OCI-LY3 (cell line): ENCODE measurements at regions not wholly inside any gene's neighbourhood (a gene's known extent, or its start where the extent isn't known, plus 50 kb on each side); places are given as distances from the start of the nearest gene placed in this dataset.

Experiments
- H2AFZ ChIP-seq: fragments of 200-600, 300-600 bp; shearing (Covaris generic); 2 replicates; pipeline ENCODE4 v1.6.0; 2014; ENCODE audit warnings: antibody characterized with exemption, low read depth, low read length
- H3K27ac ChIP-seq: fragments of 200-600, 300-600 bp; sonication (generic); 2 replicates; pipeline ENCODE4 v1.5.1; 2014; ENCODE audit warnings: mild to moderate bottlenecking, low read length, moderate library complexity, mixed read lengths
- H3K27me3 ChIP-seq: fragments of 200-600, 300-600 bp; sonication (generic); 2 replicates; pipeline ENCODE4 v1.6.1; 2014; ENCODE audit warnings: low read depth, low read length, mixed read lengths
- H3K36me3 ChIP-seq: fragments of 200-600, 300-600 bp; sonication (generic); replicated peaks from 2 replicates; pipeline ENCODE3; 2014; ENCODE audit warnings: low read depth, low read length, mixed read lengths
- H3K4me1 ChIP-seq: fragments of 300-600, 200-600 bp; sonication (generic); 2 replicates; pipeline ENCODE4 v1.6.1; 2014; ENCODE audit warnings: low read length, mixed read lengths
- H3K4me2 ChIP-seq: fragments of 200-600, 300-600 bp; sonication (generic); 2 replicates; pipeline ENCODE4 v1.6.1; 2014; ENCODE audit warnings: low read length, mixed read lengths
- H3K4me3 ChIP-seq: fragments of 300-600, 200-600 bp; sonication (generic); 2 replicates; pipeline ENCODE4 v1.5.1; 2014; ENCODE audit warnings: antibody characterized with exemption, mild to moderate bottlenecking, low read length, moderate library complexity
- H3K79me2 ChIP-seq: fragments of 300-600, 200-600 bp; shearing (Covaris generic); 2 replicates; pipeline ENCODE4 v1.6.1; 2014; ENCODE audit warnings: mild to moderate bottlenecking, low read length, mixed read lengths
- H3K9ac ChIP-seq: fragments of 300-600, 200-600 bp; shearing (Covaris generic); 2 replicates; pipeline ENCODE4 v1.6.0; 2014; ENCODE audit warnings: mild to moderate bottlenecking, low read length, moderate library complexity
- H3K9me3 ChIP-seq: fragments of 200-600, 300-600 bp; shearing (Covaris generic); 2 replicates; pipeline ENCODE4 v1.6.1; 2014; ENCODE audit warnings: low read length, mixed read lengths; ENCODE audit not compliant: insufficient read depth
- H4K20me1 ChIP-seq: fragments of 200-600, 300-600 bp; sonication (generic); 2 replicates; pipeline ENCODE4 v1.6.1; 2016; ENCODE audit warnings: low read length, mixed read lengths; ENCODE audit not compliant: insufficient read depth
- EZH2phosphoT487 ChIP-seq: fragments of 200-600 bp; shearing (Covaris generic); IDR thresholded peaks from 2 replicates; pipeline ENCODE4 v1.6.1; 2018; ENCODE audit warnings: antibody characterized with exemption, mixed run types, low read depth
- TF ChIP-seq, protein P1 (sequence below): fragments of 200-600, 300-600 bp; sonication (generic); IDR thresholded peaks from 2 replicates; pipeline ENCODE4 v1.5.1; 2014; ENCODE audit warnings: antibody characterized with exemption, low read length, low read depth

DNA sequence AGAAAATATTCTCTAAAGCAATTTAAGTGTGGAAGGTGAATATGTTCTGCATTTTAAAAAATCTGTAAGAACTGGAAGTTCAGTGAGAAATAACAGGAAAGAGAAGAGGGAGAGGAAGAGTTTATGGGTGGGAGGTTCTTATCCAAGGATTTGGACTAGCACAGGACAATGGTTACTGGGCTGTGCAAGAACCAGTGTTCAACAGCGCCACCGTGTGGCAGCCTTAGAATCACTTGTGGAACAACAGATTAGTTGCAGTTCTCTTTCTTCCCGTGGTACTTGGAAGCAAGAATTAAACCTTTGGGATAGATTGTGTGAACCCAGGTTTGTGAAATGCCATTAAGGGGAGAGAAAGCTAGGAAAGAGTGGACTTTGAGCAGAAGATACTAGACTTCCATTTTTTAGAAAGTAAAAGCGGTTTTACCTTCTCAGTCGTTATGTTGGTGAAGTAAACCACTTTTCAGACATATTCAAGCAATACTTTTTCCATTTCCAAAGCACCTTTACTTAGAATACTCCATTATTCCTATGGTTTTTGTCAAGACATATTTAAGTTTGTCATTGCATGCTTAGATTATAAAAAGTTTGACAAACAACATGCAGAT is 436.7 kb downstream of the RNF144B start:
- Histone ChIP-seq H3K9me3 (peaks cover 10% of the 10 kb centered on the region; the same call in 1 of the 2 replicates), H3K9ac (no peak overlapping the region), H3K27ac (no peak overlapping the region), H3K4me1 (peaks cover 9% of the 10 kb centered on the region), H3K36me3 (no peaks in the 10 kb centered on the region), H3K79me2 (no peaks in the 10 kb centered on the region), H4K20me1 (no peaks in the 10 kb centered on the region), H2AFZ (no peak overlapping the region), H3K4me2 (no peak overlapping the region), H3K27me3 (no peaks in the 10 kb centered on the region), H3K4me3 (no peak overlapping the region)
- TF ChIP-seq, protein P1, sequence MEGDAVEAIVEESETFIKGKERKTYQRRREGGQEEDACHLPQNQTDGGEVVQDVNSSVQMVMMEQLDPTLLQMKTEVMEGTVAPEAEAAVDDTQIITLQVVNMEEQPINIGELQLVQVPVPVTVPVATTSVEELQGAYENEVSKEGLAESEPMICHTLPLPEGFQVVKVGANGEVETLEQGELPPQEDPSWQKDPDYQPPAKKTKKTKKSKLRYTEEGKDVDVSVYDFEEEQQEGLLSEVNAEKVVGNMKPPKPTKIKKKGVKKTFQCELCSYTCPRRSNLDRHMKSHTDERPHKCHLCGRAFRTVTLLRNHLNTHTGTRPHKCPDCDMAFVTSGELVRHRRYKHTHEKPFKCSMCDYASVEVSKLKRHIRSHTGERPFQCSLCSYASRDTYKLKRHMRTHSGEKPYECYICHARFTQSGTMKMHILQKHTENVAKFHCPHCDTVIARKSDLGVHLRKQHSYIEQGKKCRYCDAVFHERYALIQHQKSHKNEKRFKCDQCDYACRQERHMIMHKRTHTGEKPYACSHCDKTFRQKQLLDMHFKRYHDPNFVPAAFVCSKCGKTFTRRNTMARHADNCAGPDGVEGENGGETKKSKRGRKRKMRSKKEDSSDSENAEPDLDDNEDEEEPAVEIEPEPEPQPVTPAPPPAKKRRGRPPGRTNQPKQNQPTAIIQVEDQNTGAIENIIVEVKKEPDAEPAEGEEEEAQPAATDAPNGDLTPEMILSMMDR = peak; percentile 60
- TF ChIP-seq EZH2phosphoT487 = no peak

DNA sequence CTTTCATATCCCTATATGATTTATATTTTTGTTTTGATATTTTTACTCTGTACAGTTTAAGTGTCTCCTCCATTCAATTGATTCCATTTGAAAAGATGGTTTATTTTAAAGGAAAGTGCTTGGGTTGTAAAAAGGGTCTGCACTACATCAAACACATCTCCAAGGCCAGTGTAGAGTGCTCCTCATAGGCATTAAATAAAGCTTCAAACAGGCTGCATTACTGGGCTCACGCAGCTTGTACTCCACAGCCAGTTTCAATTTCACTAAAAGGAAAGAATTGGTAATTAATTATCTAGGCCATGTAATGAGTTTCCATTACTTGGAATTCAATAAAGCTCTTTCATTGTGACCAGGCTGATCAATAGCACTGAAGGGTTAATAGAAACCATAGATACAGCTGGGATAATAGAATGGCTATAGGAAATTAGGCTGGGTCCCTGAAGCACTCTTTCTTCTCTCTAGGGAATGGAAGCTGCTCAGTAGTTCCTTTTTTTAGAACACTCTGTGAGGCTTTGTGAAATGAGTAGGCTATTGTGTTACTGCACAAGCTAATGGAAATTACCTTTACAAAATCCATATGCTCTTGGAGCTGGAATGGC is 442.2 kb downstream of the RNF144B start:
- H3K36me3 ChIP-seq = peaks cover 2% of the 10 kb centered on the region
- H3K4me1 ChIP-seq = peaks cover 21% of the 10 kb centered on the region
- no peak for TF ChIP-seq EZH2phosphoT487
- H3K4me2 ChIP-seq = peak overlapping the region; percentile 65
- H3K27ac ChIP-seq = no peak overlapping the region
- H2AFZ ChIP-seq = no peak overlapping the region
- H3K9me3 ChIP-seq = no peaks in the 10 kb centered on the region
- H4K20me1 ChIP-seq = no peaks in the 10 kb centered on the region
- no peaks in the 10 kb centered on the region for H3K79me2 ChIP-seq
- no peaks in the 10 kb centered on the region for H3K27me3 ChIP-seq
- H3K4me3 ChIP-seq = no peak overlapping the region
- H3K9ac ChIP-seq = no peak overlapping the region

DNA sequence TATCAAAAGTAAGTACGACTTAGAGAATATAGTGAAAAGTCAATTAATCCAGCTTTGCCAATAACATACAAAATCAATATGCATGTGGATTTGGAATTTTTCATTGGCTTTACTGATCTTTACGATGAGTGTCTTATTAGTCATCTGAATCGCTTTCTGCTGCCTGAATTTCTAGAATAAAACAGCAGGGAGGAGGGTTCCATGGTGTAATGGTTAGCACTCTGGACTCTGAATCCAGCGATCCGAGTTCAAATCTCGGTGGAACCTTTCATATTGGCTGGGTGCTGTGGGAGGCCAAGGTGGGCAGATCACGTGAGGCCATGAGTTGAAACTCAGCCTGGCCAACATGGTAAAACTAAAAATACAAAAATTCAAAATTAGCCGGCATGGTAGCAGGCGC is 448.8 kb downstream of the RNF144B start:
- Histone ChIP-seq H3K4me3 (no peak overlapping the region), H3K9ac (no peak overlapping the region), H3K27me3 (no peaks in the 10 kb centered on the region), H3K4me2 (no peak overlapping the region), H2AFZ (no peak overlapping the region), H3K4me1 (no peaks in the 10 kb centered on the region), H4K20me1 (no peaks in the 10 kb centered on the region), H3K36me3 (peaks cover 2% of the 10 kb centered on the region), H3K9me3 (no peaks in the 10 kb centered on the region), H3K79me2 (no peaks in the 10 kb centered on the region), H3K27ac (no peak overlapping the region)
- no peak for TF ChIP-seq EZH2phosphoT487
- TF ChIP-seq, protein P1 = no peak

DNA sequence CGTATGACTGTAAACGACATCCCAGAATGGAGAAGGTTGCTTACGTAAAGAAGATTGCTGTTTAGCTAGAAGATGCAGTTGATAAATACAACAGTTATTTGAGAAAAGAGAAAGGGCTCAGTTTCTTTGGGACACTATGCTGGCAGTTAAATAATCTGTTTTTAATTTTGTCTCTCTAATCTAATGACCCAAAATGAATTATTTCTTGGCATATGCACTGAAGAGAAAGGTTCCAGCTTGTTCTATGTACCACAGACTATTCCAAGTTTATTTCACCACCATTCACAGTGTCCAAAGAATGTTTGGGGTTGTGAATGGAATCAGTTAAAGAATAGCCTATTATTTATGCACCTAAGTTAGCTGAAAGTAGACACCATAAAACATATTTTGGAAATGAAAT is 449.9 kb downstream of the RNF144B start:
- H2AFZ ChIP-seq = no peak overlapping the region
- no peaks in the 10 kb centered on the region for H3K79me2 ChIP-seq
- H3K4me2 ChIP-seq = no peak overlapping the region
- H3K4me1 ChIP-seq = no peaks in the 10 kb centered on the region
- TF ChIP-seq, protein P1 = no peak
- no peak for TF ChIP-seq EZH2phosphoT487
- H3K4me3 ChIP-seq = no peak overlapping the region
- H3K9ac ChIP-seq = no peak overlapping the region
- no peaks in the 10 kb centered on the region for H3K9me3 ChIP-seq
- no peak overlapping the region for H3K27ac ChIP-seq
- no peaks in the 10 kb centered on the region for H3K36me3 ChIP-seq
- H3K27me3 ChIP-seq = no peaks in the 10 kb centered on the region
- no peaks in the 10 kb centered on the region for H4K20me1 ChIP-seq
